NCI-H2029 treated with DMSO at 0.1 percent for 48 hours (cell line): ENCODE measurements at regions not wholly inside any gene's neighbourhood (a gene's known extent, or its start where the extent isn't known, plus 50 kb on each side); places are given as distances from the start of the nearest gene placed in this dataset.
"Not testable (repeated sequence)": the region's sequence is repeated elsewhere in the genome, so short reads cannot be mapped to it uniquely, and the experiment has no call there.

Experiments used
- DNase-seq: peaks from one replicate; lab custom pipeline; 2025; lab: John Stamatoyannopoulos, UW

DNA sequence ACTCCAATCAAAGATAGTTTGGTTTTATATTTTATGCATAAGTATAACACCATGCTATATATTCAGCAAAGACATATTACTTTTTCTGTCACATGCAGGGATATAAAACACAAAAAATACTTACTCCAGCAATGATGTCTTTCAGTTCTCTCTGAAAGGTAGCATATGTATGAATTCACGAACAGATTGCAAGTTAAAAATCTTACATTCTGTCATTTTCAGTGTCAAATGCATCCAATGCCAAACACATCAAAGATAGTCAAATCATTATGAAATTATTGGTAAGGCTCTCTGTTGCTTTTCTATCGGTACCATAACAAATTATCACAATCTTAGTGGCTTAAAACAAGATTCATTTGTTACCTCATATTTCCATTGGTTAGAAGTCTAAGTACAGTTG is 492.0 kb upstream of the KIF2B start:
- DNase-seq: no peak

GRCh38 chr17:53321651-53322050 is 501.1 kb upstream of the KIF2B start:
- no peak for DNase-seq

DNA sequence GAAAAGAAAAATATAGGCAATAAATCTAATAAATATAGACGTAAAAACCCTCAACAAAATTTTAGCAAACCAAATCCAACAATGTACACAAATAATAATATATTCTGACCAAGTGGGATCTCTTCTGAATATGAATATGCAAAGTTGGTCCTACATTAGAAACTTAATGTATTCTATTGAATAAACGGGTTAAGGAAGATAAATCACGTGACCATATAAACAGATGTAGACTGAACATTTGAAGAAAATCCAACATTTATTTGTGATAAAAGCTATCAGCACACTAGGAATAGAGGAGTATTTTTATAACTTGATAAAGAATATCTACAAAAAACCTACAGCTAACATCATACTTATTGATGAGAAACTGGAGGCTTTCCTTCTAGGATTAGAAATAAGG is 502.8 kb upstream of the KIF2B start:
- DNase-seq: no peak

DNA sequence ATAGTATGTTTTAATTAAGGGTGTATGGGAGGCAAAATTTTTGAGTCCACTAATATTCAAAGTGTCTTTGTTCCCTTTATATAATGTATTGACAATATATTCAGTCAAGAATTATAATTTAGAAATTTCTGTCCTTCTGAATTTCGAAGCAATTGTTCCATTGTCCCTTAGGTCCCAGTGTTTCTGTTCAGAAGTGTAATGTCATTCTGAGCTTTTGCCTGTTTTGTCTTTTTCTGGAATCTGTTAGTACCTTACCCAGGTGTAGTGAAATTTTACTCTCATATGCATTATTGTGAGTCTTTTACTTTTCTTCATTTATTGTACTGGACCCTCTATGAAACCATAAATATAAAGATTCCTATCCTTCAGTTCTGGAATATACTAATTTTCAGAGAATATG is 505.7 kb upstream of the KIF2B start:
- no peak for DNase-seq

- no peak for DNase-seq
Measured at GRCh38 chr17:53316073-53316472, 506.7 kb upstream of the KIF2B start.

- no peak for DNase-seq
Measured at GRCh38 chr17:53314521-53314920, 508.2 kb upstream of the KIF2B start.

- DNase-seq: no peak
Measured at GRCh38 chr17:53313746-53314145, 509.0 kb upstream of the KIF2B start.

- DNase-seq: no peak
Measured at GRCh38 chr17:53278466-53278865, 544.3 kb upstream of the KIF2B start.

- no peak for DNase-seq
Measured at GRCh38 chr17:53273126-53273525, 549.6 kb upstream of the KIF2B start.

DNA sequence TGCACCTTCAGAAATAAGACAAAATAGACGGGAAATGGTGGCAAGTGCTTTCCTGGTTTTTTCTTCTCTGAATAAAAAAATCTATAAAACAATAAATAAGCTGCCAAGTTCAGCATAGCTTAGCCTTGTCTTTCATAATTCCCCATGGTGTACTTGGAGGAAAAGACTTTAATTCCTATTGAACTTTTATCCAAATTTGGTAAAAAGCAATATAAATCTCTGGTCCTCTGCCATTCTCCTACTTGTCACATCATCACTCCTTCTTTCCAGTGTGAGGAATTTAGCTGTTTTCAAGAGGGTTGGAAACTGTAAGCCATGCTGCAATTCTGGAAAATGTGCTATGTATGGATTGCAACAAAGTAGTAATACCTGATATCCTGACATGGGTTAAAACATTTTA is 551.8 kb upstream of the KIF2B start:
- no peak for DNase-seq

GRCh38 chr17:53264730-53265129 is 558.0 kb upstream of the KIF2B start:
- DNase-seq: no peak

DNA sequence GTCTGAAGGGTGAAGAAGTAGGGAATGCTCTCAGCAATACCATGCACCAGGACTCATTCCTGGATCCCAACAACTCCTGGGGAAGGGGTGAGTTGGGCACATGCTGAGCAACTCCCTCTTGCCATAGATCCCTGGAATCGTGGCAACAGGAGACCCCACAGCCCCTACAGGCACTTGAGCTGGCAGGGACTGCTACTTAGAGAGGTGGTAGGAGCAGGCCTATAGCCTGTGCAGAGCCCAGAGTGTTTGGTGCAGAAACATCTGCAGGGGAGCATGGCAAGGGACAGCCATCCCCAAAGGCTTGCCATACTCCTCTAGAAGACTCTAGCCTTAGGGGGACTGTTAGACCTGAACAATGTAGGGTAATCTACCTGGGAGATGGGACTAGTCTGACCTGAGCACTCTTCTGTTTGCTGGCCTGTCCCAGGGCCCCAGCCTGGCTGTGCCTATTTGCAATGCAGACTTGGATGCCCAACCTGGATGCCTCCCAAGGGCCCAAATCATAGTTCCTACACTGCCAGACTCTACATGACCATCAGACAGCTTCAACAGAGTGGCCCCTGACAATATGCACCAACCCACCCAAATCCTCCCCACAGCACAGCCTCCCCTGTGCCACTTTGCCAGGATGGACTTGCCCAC is 568.6 kb upstream of the KIF2B start:
- no peak for DNase-seq

- no peak for DNase-seq
Measured at GRCh38 chr17:53249036-53249435, 573.7 kb upstream of the KIF2B start.

DNA sequence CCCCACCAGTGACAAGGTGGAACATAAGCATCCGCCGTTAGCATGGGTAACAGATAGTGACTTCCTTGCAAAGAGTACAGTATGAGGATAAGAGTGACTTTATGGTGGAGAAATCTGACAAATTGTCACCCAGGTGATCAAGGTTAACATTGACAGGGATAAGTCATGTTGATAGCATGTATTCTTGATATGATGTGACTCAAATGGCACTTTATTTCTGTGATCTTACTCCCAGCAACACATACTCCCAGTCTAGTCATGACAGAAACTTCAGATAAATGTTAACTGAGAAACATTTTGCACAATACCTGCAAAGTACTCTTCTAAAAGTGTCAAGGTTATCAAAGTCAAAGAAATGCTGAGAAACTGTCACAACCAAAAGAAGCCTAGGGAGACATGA is 588.6 kb upstream of the KIF2B start:
- no peak for DNase-seq

GRCh38 chr17:53227514-53227913 is 595.2 kb upstream of the KIF2B start:
- no peak for DNase-seq

DNA sequence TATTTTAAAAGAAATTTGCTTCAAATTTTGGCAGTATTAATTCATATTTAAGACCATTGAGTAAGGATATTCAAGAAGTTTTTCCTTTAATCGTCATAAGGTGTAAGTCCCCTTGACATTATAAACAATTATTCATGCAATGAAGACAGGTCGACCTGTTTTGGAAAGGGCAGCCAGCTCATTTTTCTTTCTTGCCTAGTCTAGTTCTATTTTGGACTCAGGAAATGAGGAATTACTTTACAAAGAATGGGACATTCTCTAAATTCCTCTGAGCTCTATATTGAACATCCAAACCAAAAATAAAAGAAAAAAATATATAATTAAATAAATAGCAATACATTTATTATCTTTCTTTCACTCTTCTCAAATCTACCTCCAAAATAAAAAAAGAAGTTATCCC is 595.6 kb upstream of the KIF2B start:
- DNase-seq: no peak

- DNase-seq: no peak
Measured at GRCh38 chr17:53219821-53220220, 602.9 kb upstream of the KIF2B start.

DNA sequence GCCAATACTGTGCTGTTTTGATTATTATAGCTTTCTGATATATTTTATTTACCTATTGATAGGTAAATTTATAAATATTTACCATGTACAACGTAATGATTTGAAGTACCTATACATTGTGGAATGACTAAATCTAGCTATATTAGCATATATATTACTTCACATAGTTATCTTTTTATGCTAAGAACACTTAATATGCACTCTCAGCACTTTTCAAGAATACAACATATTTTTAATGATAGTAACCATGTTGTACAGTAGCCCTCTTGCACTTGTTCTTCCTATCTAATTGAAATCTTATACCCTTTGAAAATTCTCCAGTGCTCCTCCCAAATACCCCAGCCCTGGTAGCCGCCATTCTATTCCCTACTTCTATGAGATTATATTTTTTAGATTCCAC is 604.0 kb upstream of the KIF2B start:
- DNase-seq: no peak

GRCh38 chr17:53217311-53217710 is 605.4 kb upstream of the KIF2B start:
- no peak for DNase-seq

DNA sequence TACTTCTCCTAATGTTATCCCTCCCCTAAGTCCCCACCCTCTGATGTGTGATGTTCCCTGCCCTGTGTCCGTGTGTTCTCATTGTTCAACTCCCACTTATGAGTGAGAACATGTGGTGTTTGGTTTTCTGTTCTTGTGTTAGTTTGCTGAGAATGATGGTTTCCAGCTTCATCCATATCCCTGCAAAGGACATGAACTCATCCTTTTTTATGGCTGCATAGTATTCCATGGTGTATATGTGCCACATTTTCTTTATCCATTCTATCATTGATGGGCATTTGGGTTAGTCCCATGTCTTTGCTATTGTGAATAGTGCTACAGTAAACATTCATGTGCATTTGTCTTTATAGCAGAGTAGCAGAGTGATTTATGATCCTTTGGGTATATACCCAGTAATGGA is 613.8 kb upstream of the KIF2B start:
- not testable (repeated sequence) for DNase-seq

DNA sequence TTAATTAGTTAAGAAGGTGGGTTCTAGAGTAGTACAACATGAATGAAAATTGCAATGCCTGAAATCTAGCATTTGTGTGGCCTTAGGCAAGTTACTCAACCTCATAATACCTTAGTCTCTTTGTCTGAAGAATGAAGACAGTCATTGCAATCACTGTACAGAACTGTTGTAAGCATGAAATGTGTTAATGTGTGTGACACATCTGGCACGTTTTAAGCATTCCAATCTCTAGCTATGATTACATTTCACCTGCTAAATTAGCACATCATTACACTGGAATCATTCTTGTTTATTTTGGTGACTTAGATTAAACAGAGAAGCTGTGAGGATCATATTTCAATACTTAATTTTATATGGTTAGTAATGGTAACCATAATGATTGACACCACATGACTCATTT is 629.7 kb upstream of the KIF2B start:
- DNase-seq: no peak

GRCh38 chr17:53191878-53192277 is 630.8 kb upstream of the KIF2B start:
- no peak for DNase-seq

- DNase-seq: no peak
Measured at GRCh38 chr17:53186001-53186400, 636.7 kb upstream of the KIF2B start.

GRCh38 chr17:53176629-53177028 is 646.1 kb upstream of the KIF2B start:
- no peak for DNase-seq

GRCh38 chr17:53168413-53168812 is 654.3 kb upstream of the KIF2B start:
- DNase-seq: no peak
